Kidney epithelial cell (primary cell): ENCODE measurements at regions not wholly inside any gene's neighbourhood (a gene's known extent, or its start where the extent isn't known, plus 50 kb on each side); places are given as distances from the start of the nearest gene placed in this dataset.

ENCODE experiments used
- DNase-seq: peaks from one replicate; pipeline ENCODE4 v3.0.0-alpha.2; 2010; ENCODE audit warnings: low read depth
- H3K27me3 ChIP-seq: 2 replicates; pipeline ENCODE4 v1.6.0; 2011; ENCODE audit warnings: low read length; ENCODE audit not compliant: control insufficient read depth, insufficient read depth
- H3K36me3 ChIP-seq: 2 replicates; pipeline ENCODE4 v1.5.1; 2011; ENCODE audit warnings: low read length; ENCODE audit not compliant: control insufficient read depth, insufficient read depth
- H3K4me3 ChIP-seq: 2 replicates; pipeline ENCODE4 v1.5.1; 2011; ENCODE audit warnings: low read depth, mild to moderate bottlenecking, control low read depth, low read length
- TF ChIP-seq, protein P1 (sequence below): IDR thresholded peaks from 2 replicates; pipeline ENCODE4 v1.5.1; 2011; ENCODE audit warnings: mild to moderate bottlenecking, moderate library complexity, low read length, control low read depth, inconsistent platforms; ENCODE audit not compliant: insufficient read depth, poor library complexity, severe bottlenecking

DNA sequence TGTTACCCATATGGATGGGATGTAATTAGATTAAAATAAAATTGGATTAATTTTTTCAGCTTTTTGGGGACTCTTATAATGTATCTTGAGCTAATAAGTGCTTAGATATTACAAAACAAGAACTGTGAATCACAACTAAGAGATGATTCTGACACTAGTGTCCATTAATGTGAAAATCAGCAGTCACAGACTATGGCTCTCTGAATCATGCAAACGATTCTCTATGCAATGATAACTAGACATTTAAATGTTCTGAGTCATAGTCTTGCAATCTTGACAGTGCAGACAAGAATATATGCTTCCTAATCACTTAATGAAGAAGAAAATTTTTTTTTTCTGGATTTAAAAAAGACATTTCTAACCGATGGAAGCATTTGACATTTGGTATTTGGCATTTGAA, 82.2 kb upstream of the OPRM1 start:
- no peak overlapping the region for H3K4me3 ChIP-seq
- H3K36me3 ChIP-seq: no peaks in the 10 kb centered on the region
- H3K27me3 ChIP-seq: no peaks in the 10 kb centered on the region
- DNase-seq: no peak
- TF ChIP-seq, protein P1, sequence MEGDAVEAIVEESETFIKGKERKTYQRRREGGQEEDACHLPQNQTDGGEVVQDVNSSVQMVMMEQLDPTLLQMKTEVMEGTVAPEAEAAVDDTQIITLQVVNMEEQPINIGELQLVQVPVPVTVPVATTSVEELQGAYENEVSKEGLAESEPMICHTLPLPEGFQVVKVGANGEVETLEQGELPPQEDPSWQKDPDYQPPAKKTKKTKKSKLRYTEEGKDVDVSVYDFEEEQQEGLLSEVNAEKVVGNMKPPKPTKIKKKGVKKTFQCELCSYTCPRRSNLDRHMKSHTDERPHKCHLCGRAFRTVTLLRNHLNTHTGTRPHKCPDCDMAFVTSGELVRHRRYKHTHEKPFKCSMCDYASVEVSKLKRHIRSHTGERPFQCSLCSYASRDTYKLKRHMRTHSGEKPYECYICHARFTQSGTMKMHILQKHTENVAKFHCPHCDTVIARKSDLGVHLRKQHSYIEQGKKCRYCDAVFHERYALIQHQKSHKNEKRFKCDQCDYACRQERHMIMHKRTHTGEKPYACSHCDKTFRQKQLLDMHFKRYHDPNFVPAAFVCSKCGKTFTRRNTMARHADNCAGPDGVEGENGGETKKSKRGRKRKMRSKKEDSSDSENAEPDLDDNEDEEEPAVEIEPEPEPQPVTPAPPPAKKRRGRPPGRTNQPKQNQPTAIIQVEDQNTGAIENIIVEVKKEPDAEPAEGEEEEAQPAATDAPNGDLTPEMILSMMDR: no peak

DNA sequence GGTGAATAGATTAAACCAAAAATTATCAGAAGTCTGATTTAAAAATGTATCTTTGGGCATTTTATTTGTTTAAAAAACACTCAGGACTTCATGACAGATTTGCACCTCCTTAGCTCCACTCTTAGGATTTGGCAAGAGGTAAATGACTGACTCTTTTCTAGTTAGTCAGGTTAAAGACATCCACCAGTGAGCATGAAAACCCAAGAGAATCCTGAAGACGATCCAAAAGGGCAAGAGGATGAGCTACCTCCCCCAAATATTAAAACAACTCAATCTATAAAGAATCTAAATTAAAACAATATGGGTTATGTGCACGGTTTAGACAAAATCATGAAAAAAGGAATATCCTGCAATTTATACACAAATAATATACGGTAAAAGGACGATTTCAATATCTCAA, 89.4 kb upstream of the OPRM1 start:
- no peak overlapping the region for H3K4me3 ChIP-seq
- no peak for DNase-seq
- TF ChIP-seq, protein P1: no peak
- no peaks in the 10 kb centered on the region for H3K27me3 ChIP-seq
- no peaks in the 10 kb centered on the region for H3K36me3 ChIP-seq

DNA sequence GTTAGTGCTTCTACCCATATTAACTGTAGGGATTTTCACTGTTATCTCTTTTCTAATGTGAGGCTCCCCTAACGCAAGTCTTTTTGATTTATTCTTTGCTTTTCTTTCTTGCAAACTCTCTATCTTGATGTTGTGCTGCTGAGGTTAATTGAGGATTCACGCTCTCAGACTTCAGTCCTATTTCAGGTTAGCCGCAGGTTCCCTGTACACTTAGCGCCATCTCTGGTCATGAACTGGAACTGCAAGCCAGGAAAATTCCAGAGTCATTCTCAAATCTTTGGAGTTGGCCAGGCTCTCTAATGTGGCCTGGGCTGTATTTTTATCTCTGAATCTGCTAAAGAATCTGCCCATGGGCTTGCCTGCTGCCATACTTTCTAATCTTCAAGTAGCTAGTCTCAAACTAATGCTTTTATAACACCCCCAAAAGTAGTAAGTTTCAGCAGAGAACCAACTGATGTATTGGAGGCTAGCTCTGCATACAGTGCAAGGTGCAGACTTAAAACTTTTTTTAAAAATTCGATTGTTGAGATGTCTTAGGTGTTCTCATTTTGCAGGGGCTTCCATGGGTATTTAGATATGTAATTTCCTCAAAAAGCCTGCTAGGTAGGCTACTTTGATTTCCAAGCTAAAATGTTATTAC, 91.1 kb upstream of the OPRM1 start:
- TF ChIP-seq, protein P1: peak; percentile 98
- Histone ChIP-seq H3K36me3 (no peaks in the 10 kb centered on the region), H3K27me3 (no peaks in the 10 kb centered on the region), H3K4me3 (no peak overlapping the region)
- DNase-seq: no peak

DNA sequence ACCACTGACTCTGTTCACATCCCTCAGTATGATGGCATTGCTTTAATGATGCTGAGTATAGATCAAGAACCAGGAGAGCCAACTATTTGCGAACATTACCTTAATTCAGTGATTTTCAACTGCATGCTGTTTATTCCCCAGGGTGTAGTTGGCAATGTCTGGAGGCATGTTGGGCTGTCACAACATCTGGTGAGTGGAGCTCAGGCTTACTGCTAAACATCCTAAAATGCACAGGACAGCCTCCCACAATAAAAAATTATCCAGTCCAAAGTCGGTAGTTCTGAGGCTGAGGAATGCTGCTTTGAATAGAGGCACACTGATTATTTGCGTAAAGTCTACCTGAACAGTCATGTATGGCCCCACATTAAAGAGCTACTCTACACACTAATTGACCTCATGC, 94.8 kb upstream of the OPRM1 start:
- Histone ChIP-seq H3K4me3 (no peak overlapping the region), H3K27me3 (no peaks in the 10 kb centered on the region), H3K36me3 (no peaks in the 10 kb centered on the region)
- DNase-seq: no peak
- TF ChIP-seq, protein P1: no peak

DNA sequence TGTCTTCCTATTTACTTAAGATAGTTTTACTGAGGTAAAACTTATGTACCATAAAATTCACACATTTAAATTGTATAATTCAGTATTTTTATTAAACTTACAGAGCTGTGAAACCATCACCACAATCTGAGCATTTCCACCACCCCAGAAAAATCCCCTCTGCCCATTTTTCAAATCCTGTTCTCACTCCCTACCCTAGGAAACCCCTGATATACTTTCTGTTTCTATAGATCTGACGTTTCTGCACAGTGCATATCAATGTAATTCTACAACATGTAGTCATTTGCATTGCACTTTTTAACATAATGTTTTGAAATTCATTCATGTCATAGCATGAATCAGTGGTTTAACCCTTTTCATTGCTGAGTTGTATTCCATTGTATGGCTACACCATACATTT, 96.7 kb upstream of the OPRM1 start:
- TF ChIP-seq, protein P1: no peak
- H3K27me3 ChIP-seq: no peaks in the 10 kb centered on the region
- no peak for DNase-seq
- no peak overlapping the region for H3K4me3 ChIP-seq
- no peaks in the 10 kb centered on the region for H3K36me3 ChIP-seq

DNA sequence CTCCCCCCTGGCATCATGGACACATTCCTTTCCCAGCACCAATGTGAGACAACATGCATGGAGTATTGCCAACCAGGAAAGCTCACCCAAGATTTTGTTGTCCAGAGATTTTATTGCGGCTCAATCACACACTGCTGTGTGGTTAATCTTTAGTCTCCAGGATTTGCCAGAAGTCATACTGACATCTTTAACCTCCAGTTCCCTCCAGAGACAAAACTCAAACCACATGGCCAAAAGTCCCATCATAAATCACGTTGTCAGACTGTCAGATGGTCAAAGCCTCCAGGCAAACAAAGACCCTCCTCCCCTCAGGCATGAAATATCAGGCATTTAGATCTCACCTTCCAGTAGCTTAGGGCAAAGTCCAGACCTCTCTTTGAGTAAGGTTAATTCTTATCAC, 97.3 kb upstream of the OPRM1 start:
- Histone ChIP-seq H3K4me3 (no peak overlapping the region), H3K36me3 (no peaks in the 10 kb centered on the region), H3K27me3 (no peaks in the 10 kb centered on the region)
- DNase-seq: no peak
- TF ChIP-seq, protein P1: no peak
